ENCODE measurements at regions not wholly inside any gene's neighbourhood (a gene's known extent, or its start where the extent isn't known, plus 50 kb on each side); places are given as distances from the start of the nearest gene placed in this dataset.
"Not testable (repeated sequence)": the region's sequence is repeated elsewhere in the genome, so short reads cannot be mapped to it uniquely, and the experiment has no call there.

- no peak for DNase-seq (ENCODE audit: low read depth)
Observed at GRCh38 chr1:34369701-34370455, 193.2 kb downstream of the C1orf94 start.

GRCh38 chr1:34370748-34371147 lies 194.0 kb downstream of the C1orf94 start:
- no peak for DNase-seq (ENCODE audit: low read depth)

GRCh38 chr1:34371179-34371578 lies 194.5 kb downstream of the C1orf94 start:
- not testable (repeated sequence) for DNase-seq (ENCODE audit: low read depth)

- DNase-seq (ENCODE audit: low read depth) = no peak
Observed at GRCh38 chr1:34371829-34372532, 195.3 kb downstream of the C1orf94 start.

GRCh38 chr1:34372891-34373290 lies 196.2 kb downstream of the C1orf94 start:
- no peak for DNase-seq (ENCODE audit: low read depth)

- no peak for DNase-seq (ENCODE audit: low read depth)
Observed at GRCh38 chr1:34373912-34374311, 197.2 kb downstream of the C1orf94 start.

- no peak for DNase-seq (ENCODE audit: low read depth)
Observed at GRCh38 chr1:34376531-34376930, 199.8 kb downstream of the C1orf94 start.

GRCh38 chr1:34378968-34379856 lies 202.5 kb downstream of the C1orf94 start:
- DNase-seq (ENCODE audit: low read depth) = peak; percentile 76

GRCh38 chr1:34379911-34380310 lies 203.2 kb downstream of the C1orf94 start:
- peak; percentile 36 for DNase-seq (ENCODE audit: low read depth)

- DNase-seq (ENCODE audit: low read depth) = no peak
Observed at GRCh38 chr1:34380526-34381124, 203.9 kb downstream of the C1orf94 start.

- no peak for DNase-seq (ENCODE audit: low read depth)
Observed at GRCh38 chr1:34389974-34390373, 213.3 kb downstream of the C1orf94 start.

GRCh38 chr1:34396042-34396441 lies 219.3 kb downstream of the C1orf94 start:
- no peak for DNase-seq (ENCODE audit: low read depth)

GRCh38 chr1:34398241-34398915 lies 221.7 kb downstream of the C1orf94 start:
- no peak for DNase-seq (ENCODE audit: low read depth)

GRCh38 chr1:34398916-34399275 lies 222.2 kb downstream of the C1orf94 start:
- no peak for DNase-seq (ENCODE audit: low read depth)

- DNase-seq (ENCODE audit: low read depth) = no peak
Observed at GRCh38 chr1:34400675-34401074, 224.0 kb downstream of the C1orf94 start.

GRCh38 chr1:34403156-34403555 lies 226.4 kb downstream of the C1orf94 start:
- no peak for DNase-seq (ENCODE audit: low read depth)

GRCh38 chr1:34404804-34405203 lies 228.1 kb downstream of the C1orf94 start:
- no peak for DNase-seq (ENCODE audit: low read depth)

GRCh38 chr1:34405266-34405959 lies 228.7 kb downstream of the C1orf94 start:
- DNase-seq (ENCODE audit: low read depth) = no peak

- no peak for DNase-seq (ENCODE audit: low read depth)
Observed at GRCh38 chr1:34406377-34406776, 229.7 kb downstream of the C1orf94 start.

GRCh38 chr1:34406833-34407539 lies 230.3 kb downstream of the C1orf94 start:
- peak; percentile 78 for DNase-seq (ENCODE audit: low read depth)
